ENCODE measurements at regions not wholly inside any gene's neighbourhood (a gene's known extent, or its start where the extent isn't known, plus 50 kb on each side); places are given as distances from the start of the nearest gene placed in this dataset.

GRCh38 chr12:69151254-69151764 lies 88.1 kb upstream of the CPSF6 start:
- TF ChIP-seq CTCF (IDR thresholded peaks at IDR 0.05 in 4 of 5, conservative IDR thresholded peaks at IDR 0.05 in 1 of 5), result no peak
- TF ChIP-seq POLR2A (IDR thresholded peaks at IDR 0.05), result no peak
